ENCODE measurements at regions not wholly inside any gene's neighbourhood (a gene's known extent, or its start where the extent isn't known, plus 50 kb on each side); places are given as distances from the start of the nearest gene placed in this dataset.

DNA sequence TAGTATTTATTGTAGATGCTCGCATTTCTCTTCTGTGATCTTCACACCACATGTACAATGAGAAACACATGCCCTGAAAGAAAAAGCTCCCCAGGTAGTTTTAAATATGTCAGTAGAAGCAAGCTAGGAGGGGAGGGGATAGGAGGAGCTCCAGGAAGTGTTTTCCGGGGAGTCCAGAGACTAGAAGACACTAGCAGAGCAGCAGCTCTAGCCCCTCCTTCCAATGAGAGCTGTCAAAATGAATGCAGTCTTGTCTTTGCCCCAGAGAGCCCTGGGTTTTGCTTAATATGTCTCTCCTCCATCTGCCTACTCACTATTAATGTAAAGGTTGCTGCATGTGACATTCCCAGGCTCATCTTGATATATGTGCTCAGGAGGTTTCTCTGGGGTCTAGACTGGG, 462.6 kb upstream of the SOX11 start:
- TF ChIP-seq SMC3 (IDR thresholded peaks at IDR 0.05) = no peak
- TF ChIP-seq, protein P1, sequence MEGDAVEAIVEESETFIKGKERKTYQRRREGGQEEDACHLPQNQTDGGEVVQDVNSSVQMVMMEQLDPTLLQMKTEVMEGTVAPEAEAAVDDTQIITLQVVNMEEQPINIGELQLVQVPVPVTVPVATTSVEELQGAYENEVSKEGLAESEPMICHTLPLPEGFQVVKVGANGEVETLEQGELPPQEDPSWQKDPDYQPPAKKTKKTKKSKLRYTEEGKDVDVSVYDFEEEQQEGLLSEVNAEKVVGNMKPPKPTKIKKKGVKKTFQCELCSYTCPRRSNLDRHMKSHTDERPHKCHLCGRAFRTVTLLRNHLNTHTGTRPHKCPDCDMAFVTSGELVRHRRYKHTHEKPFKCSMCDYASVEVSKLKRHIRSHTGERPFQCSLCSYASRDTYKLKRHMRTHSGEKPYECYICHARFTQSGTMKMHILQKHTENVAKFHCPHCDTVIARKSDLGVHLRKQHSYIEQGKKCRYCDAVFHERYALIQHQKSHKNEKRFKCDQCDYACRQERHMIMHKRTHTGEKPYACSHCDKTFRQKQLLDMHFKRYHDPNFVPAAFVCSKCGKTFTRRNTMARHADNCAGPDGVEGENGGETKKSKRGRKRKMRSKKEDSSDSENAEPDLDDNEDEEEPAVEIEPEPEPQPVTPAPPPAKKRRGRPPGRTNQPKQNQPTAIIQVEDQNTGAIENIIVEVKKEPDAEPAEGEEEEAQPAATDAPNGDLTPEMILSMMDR (IDR thresholded peaks at IDR 0.05) = no peak
- no peak for TF ChIP-seq SREBF2 (IDR thresholded peaks at IDR 0.05)
- TF ChIP-seq NPAS2 (CRISPR knock-in tag; IDR thresholded peaks at IDR 0.05; ENCODE audit: borderline replicate concordance) = no peak
- TF ChIP-seq POLR2A (IDR thresholded peaks at IDR 0.05; ENCODE audit: low read length) = no peak
- TF ChIP-seq RCOR1 (IDR thresholded peaks at IDR 0.05; ENCODE audit: low read depth, low read length) = no peak
- TF ChIP-seq EP300 (IDR thresholded peaks at IDR 0.05) = no peak
- TF ChIP-seq, protein P2, sequence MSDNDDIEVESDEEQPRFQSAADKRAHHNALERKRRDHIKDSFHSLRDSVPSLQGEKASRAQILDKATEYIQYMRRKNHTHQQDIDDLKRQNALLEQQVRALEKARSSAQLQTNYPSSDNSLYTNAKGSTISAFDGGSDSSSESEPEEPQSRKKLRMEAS (IDR thresholded peaks at IDR 0.05) = no peak
- no peak for TF ChIP-seq TFCP2L1 (CRISPR knock-in tag; IDR thresholded peaks at IDR 0.05)
- TF ChIP-seq FOSL2 (IDR thresholded peaks at IDR 0.05) = no peak
- TF ChIP-seq FOSL2 (CRISPR knock-in tag; IDR thresholded peaks at IDR 0.05) = no peak
- TF ChIP-seq MAFK (IDR thresholded peaks at IDR 0.05; ENCODE audit: partially characterized antibody) = no peak
- TF ChIP-seq, protein P3, sequence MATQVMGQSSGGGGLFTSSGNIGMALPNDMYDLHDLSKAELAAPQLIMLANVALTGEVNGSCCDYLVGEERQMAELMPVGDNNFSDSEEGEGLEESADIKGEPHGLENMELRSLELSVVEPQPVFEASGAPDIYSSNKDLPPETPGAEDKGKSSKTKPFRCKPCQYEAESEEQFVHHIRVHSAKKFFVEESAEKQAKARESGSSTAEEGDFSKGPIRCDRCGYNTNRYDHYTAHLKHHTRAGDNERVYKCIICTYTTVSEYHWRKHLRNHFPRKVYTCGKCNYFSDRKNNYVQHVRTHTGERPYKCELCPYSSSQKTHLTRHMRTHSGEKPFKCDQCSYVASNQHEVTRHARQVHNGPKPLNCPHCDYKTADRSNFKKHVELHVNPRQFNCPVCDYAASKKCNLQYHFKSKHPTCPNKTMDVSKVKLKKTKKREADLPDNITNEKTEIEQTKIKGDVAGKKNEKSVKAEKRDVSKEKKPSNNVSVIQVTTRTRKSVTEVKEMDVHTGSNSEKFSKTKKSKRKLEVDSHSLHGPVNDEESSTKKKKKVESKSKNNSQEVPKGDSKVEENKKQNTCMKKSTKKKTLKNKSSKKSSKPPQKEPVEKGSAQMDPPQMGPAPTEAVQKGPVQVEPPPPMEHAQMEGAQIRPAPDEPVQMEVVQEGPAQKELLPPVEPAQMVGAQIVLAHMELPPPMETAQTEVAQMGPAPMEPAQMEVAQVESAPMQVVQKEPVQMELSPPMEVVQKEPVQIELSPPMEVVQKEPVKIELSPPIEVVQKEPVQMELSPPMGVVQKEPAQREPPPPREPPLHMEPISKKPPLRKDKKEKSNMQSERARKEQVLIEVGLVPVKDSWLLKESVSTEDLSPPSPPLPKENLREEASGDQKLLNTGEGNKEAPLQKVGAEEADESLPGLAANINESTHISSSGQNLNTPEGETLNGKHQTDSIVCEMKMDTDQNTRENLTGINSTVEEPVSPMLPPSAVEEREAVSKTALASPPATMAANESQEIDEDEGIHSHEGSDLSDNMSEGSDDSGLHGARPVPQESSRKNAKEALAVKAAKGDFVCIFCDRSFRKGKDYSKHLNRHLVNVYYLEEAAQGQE (IDR thresholded peaks at IDR 0.05) = no peak
- no peak for TF ChIP-seq RAD21 (conservative IDR thresholded peaks at IDR 0.05 in 1 of 2, IDR thresholded peaks at IDR 0.05 in 1 of 2)
